ENCODE measurements at regions not wholly inside any gene's neighbourhood (a gene's known extent, or its start where the extent isn't known, plus 50 kb on each side); places are given as distances from the start of the nearest gene placed in this dataset.

DNA sequence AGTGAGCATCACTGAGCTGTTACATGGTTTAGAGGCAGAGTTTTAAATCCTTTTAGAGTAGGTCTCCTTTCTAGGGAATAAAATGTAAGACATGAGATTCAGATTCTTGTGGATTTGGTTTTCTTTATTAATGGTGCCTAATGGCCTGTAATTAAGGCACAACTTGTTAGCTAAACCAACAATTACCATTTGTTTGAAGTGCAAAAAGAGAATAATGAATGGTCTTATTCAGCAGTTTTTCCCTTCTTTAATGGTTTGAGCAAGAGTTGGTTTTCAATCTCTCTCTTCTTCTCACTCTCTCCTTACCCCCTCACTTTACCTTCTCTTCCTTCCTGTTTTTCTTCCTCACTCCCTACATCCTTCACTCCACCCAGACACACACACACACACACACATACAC is 312.2 kb upstream of the TRIB2 start:
- DNase-seq (ENCODE audit: insufficient read length, low spot score) (no peak), FAIRE-seq (no peak)
- TF ChIP-seq SPI1 (IDR thresholded peaks at IDR 0.05; ENCODE audit: low read depth, low read length), result no peak
- TF ChIP-seq POLR2A (IDR thresholded peaks at IDR 0.05; ENCODE audit: low read depth, low read length), result no peak
- TF ChIP-seq TAF1 (IDR thresholded peaks at IDR 0.05; ENCODE audit: low read depth, low read length), result no peak
- TF ChIP-seq POU2F2 (IDR thresholded peaks at IDR 0.05; ENCODE audit: low read depth, low read length), result no peak
- TF ChIP-seq POLR2AphosphoS5 (IDR thresholded peaks at IDR 0.05; ENCODE audit: low read depth, low read length), result no peak
- no peak for TF ChIP-seq PAX5 (IDR thresholded peaks at IDR 0.05; ENCODE audit: insufficient read depth, low read length, severe bottlenecking)

DNA sequence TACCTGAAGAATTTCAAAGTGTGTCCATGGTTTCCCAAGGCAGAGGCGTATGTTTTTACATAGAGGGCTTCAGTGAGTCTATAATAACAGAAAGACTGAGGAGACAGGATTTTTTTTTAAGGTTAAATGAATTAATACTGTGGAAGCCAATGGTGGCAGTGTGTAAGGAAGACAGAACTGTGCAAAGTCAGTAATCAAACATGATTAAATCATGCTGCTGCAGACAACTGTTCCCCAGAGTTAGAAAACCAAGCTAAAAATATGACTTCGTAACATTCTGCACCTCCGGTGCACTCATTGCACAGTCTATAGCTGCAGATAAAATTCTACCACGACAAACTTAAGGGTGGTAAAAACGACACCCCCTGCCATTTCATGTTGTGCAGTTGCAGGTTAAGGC is 309.6 kb upstream of the TRIB2 start:
- FAIRE-seq, result no peak
- TF ChIP-seq POLR2A (IDR thresholded peaks at IDR 0.05; ENCODE audit: low read depth, low read length), result no peak
- no peak for TF ChIP-seq POLR2AphosphoS5 (IDR thresholded peaks at IDR 0.05; ENCODE audit: low read depth, low read length)
- TF ChIP-seq SPI1 (IDR thresholded peaks at IDR 0.05; ENCODE audit: low read depth, low read length), result no peak
- TF ChIP-seq PAX5 (IDR thresholded peaks at IDR 0.05; ENCODE audit: insufficient read depth, low read length, severe bottlenecking), result no peak
- TF ChIP-seq TAF1 (IDR thresholded peaks at IDR 0.05; ENCODE audit: low read depth, low read length), result no peak
- no peak for TF ChIP-seq POU2F2 (IDR thresholded peaks at IDR 0.05; ENCODE audit: low read depth, low read length)

DNA sequence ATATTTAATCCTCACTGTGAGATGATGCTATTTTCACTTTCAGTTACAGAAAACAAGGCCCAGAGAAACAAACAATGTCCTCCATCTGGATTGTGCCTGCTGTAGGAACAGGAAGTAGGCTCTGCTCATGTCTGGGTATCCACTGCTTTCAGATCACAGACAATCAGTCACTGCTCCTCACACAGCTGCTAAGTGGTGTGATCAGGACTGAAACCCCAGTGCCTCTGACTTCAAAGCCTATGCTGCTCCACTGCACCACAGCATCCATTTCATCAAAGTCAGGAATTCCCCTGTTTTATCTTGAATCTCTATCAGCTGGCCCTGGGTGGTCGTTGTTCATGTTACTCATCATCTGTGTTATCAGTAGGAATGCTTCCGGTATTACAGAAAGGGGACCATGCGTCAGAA is 303.8 kb upstream of the TRIB2 start:
- TF ChIP-seq PAX5 (IDR thresholded peaks at IDR 0.05; ENCODE audit: insufficient read depth, low read length, severe bottlenecking), result peak; percentile 48
- TF ChIP-seq TAF1 (IDR thresholded peaks at IDR 0.05; ENCODE audit: low read depth, low read length), result no peak
- peak; percentile 59 for TF ChIP-seq SPI1 (IDR thresholded peaks at IDR 0.05; ENCODE audit: low read depth, low read length)
- no peak for TF ChIP-seq POU2F2 (IDR thresholded peaks at IDR 0.05; ENCODE audit: low read depth, low read length)
- FAIRE-seq (peak; percentile 55), DNase-seq (ENCODE audit: insufficient read length, low spot score) (peak; percentile 25)

More for the DNA sequence above, 309.6 kb upstream of the TRIB2 start:
- no peak for DNase-seq (ENCODE audit: insufficient read length, low spot score)

DNA sequence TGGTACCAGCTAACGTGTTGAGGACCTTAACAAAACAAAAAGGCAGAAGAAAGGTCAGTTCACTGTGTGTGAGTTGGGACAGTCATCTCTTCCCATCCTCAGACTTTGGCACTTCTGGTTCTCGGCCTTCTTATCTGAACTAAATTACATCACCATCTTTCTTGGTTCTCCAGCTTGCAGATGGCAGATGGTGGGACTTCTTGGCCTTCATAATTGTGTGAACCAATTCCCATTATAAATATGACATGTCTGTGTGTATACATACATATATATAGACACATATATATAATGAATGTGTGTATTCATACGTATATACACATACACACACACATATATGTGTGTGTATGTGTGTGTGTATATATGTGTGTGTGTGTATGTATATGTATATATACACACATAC is 301.2 kb upstream of the TRIB2 start:
- no peak for TF ChIP-seq POU2F2 (IDR thresholded peaks at IDR 0.05; ENCODE audit: low read depth, low read length)
- TF ChIP-seq POLR2A (IDR thresholded peaks at IDR 0.05; ENCODE audit: low read depth, low read length), result no peak
- no peak for TF ChIP-seq PAX5 (IDR thresholded peaks at IDR 0.05; ENCODE audit: insufficient read depth, low read length, severe bottlenecking)
- TF ChIP-seq POLR2AphosphoS5 (IDR thresholded peaks at IDR 0.05; ENCODE audit: low read depth, low read length), result no peak
- TF ChIP-seq TAF1 (IDR thresholded peaks at IDR 0.05; ENCODE audit: low read depth, low read length), result no peak
- no peak for TF ChIP-seq SPI1 (IDR thresholded peaks at IDR 0.05; ENCODE audit: low read depth, low read length)
- DNase-seq (ENCODE audit: insufficient read length, low spot score) (no peak), FAIRE-seq (no peak)

DNA sequence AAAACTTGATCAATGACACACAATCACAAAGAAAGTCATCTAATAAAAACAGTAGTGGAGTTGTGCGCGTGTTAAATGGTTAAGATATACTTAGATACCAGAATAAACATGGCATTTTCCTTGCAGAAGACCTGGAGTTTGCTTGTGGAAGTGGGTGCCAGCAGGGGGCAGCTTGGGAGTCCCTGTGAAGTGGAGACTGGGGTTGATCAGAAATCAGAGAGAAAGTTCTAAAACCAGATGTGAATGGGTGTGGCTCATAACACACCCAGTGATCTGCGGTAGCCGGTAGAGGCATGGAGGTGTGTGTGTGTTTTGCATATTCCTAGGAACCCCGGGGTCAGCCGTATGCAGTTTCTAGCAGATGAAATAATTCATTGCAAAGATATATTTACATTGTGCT is 300.1 kb upstream of the TRIB2 start:
- no peak for DNase-seq (ENCODE audit: insufficient read length, low spot score)

DNA sequence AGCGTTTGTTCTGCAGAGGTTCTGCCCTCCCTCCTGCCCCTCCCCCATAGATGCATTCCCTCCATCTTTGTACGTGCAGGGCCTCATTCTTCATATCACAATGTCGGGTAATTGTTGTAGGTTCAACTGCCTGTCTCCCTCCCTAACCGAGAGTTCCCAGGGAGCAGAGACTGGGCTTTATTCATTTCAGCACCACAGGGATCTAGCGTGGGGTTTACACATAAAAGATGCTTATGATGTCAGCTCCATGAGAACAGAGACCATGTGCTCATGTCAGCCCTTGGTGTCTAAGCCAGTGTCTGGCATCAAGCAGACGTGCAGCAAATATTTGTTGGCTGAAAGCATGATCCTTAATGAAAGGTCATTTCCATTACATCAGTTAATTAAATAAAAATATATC is 298.9 kb upstream of the TRIB2 start:
- FAIRE-seq (no peak), DNase-seq (ENCODE audit: insufficient read length, low spot score) (no peak)
- TF ChIP-seq POLR2A (IDR thresholded peaks at IDR 0.05; ENCODE audit: low read depth, low read length) (no peak), POLR2AphosphoS5 (IDR thresholded peaks at IDR 0.05; ENCODE audit: low read depth, low read length) (no peak), SPI1 (IDR thresholded peaks at IDR 0.05; ENCODE audit: low read depth, low read length) (no peak), POU2F2 (IDR thresholded peaks at IDR 0.05; ENCODE audit: low read depth, low read length) (no peak), PAX5 (IDR thresholded peaks at IDR 0.05; ENCODE audit: insufficient read depth, low read length, severe bottlenecking) (no peak)

More for the DNA sequence above, 300.1 kb upstream of the TRIB2 start:
- no peak for FAIRE-seq
- TF ChIP-seq TAF1 (IDR thresholded peaks at IDR 0.05; ENCODE audit: low read depth, low read length) (no peak), POLR2A (IDR thresholded peaks at IDR 0.05; ENCODE audit: low read depth, low read length) (no peak), SPI1 (IDR thresholded peaks at IDR 0.05; ENCODE audit: low read depth, low read length) (no peak), PAX5 (IDR thresholded peaks at IDR 0.05; ENCODE audit: insufficient read depth, low read length, severe bottlenecking) (no peak), POU2F2 (IDR thresholded peaks at IDR 0.05; ENCODE audit: low read depth, low read length) (no peak), POLR2AphosphoS5 (IDR thresholded peaks at IDR 0.05; ENCODE audit: low read depth, low read length) (no peak)

DNA sequence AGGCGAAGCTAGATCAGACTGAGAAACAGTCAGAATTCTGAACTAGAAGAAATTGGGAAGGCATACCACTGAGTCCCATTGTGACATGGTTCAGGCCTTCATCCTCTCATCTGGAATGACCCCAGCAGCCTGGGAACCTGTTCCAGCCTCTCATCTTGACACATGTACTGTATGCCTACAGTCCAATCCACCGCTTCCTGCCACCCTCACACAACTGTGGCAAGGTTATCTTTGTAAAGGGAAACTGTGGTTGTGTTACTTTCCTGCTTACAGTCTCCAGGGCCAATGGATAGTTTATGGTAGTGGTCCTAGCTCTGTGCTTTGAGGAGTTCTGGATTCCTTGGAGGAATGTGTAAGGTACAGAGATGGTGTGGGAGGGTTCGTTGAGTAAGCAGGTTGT is 296.9 kb upstream of the TRIB2 start:
- no peak for TF ChIP-seq PAX5 (IDR thresholded peaks at IDR 0.05; ENCODE audit: insufficient read depth, low read length, severe bottlenecking)
- TF ChIP-seq SPI1 (IDR thresholded peaks at IDR 0.05; ENCODE audit: low read depth, low read length), result no peak
- no peak for TF ChIP-seq TAF1 (IDR thresholded peaks at IDR 0.05; ENCODE audit: low read depth, low read length)
- TF ChIP-seq POU2F2 (IDR thresholded peaks at IDR 0.05; ENCODE audit: low read depth, low read length), result no peak
- TF ChIP-seq POLR2A (IDR thresholded peaks at IDR 0.05; ENCODE audit: low read depth, low read length), result no peak
- no peak for TF ChIP-seq POLR2AphosphoS5 (IDR thresholded peaks at IDR 0.05; ENCODE audit: low read depth, low read length)
- FAIRE-seq, result no peak
- DNase-seq (ENCODE audit: insufficient read length, low spot score), result no peak

DNA sequence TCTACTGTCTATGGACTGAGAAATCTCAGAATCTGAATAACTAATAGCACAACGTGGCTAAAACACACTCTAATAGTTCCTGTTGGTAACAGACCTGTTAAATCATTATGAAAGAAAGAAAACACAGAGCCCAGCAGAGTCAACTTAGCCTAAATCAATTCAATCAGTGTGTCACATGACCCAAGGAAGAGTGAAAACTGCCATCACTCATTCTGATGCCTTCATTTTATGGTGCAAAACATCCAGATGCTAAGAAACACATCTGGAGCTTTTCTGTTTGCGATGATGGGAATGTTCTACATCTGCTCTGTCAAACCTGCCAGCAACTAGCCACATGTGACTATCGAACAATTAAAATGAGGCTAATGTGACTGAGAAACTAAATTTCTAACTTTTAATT is 295.7 kb upstream of the TRIB2 start:
- DNase-seq (ENCODE audit: insufficient read length, low spot score), result no peak
- FAIRE-seq, result no peak
- TF ChIP-seq POLR2AphosphoS5 (IDR thresholded peaks at IDR 0.05; ENCODE audit: low read depth, low read length), result no peak
- TF ChIP-seq SPI1 (IDR thresholded peaks at IDR 0.05; ENCODE audit: low read depth, low read length), result no peak
- TF ChIP-seq POU2F2 (IDR thresholded peaks at IDR 0.05; ENCODE audit: low read depth, low read length), result no peak
- TF ChIP-seq PAX5 (IDR thresholded peaks at IDR 0.05; ENCODE audit: insufficient read depth, low read length, severe bottlenecking), result no peak
- no peak for TF ChIP-seq TAF1 (IDR thresholded peaks at IDR 0.05; ENCODE audit: low read depth, low read length)
- no peak for TF ChIP-seq POLR2A (IDR thresholded peaks at IDR 0.05; ENCODE audit: low read depth, low read length)

DNA sequence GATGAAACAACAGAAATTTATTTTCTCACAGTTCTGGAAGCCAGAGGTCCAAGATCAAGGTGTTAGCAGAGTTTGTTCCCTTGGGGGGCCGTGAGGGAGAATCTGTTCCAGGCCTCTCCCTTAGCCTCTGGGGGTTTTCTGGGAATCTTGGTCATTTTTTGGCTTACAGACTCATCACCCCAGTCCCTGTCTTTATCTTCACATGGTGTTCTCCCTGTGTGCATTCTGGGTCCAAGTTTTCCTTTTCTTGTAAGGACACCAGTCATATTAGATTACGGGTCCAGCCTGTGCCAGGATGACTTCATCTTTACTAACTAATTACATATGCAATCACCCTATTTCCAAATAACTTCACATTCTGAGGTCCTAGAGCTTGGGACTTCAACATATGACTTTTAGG is 292.5 kb upstream of the TRIB2 start:
- FAIRE-seq (no peak), DNase-seq (ENCODE audit: insufficient read length, low spot score) (no peak)
- TF ChIP-seq SPI1 (IDR thresholded peaks at IDR 0.05; ENCODE audit: low read depth, low read length) (no peak), TAF1 (IDR thresholded peaks at IDR 0.05; ENCODE audit: low read depth, low read length) (no peak), POLR2A (IDR thresholded peaks at IDR 0.05; ENCODE audit: low read depth, low read length) (no peak), POU2F2 (IDR thresholded peaks at IDR 0.05; ENCODE audit: low read depth, low read length) (no peak), PAX5 (IDR thresholded peaks at IDR 0.05; ENCODE audit: insufficient read depth, low read length, severe bottlenecking) (no peak), POLR2AphosphoS5 (IDR thresholded peaks at IDR 0.05; ENCODE audit: low read depth, low read length) (no peak)

DNA sequence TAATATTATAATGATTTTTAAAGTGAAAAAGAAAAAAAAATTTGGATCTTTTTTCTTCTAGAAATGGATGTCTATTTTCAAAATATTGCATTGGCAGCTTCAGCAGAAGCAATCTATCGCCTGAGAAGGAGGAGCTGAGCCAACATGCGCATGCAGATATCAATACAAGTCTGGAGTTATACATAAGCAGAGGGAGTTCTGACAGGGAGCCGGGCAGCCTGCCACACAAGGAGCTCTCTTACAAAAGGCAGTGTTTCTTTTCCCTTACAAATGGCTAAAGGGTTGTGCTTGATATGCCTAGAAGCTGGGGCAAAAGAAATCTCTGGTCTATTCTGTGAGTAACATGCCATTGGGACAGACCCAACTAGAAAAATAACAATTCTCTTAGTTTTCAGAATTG is 291.9 kb upstream of the TRIB2 start:
- DNase-seq (ENCODE audit: insufficient read length, low spot score) (no peak), FAIRE-seq (no peak)
- TF ChIP-seq PAX5 (IDR thresholded peaks at IDR 0.05; ENCODE audit: insufficient read depth, low read length, severe bottlenecking) (no peak), TAF1 (IDR thresholded peaks at IDR 0.05; ENCODE audit: low read depth, low read length) (no peak), SPI1 (IDR thresholded peaks at IDR 0.05; ENCODE audit: low read depth, low read length) (no peak), POU2F2 (IDR thresholded peaks at IDR 0.05; ENCODE audit: low read depth, low read length) (no peak), POLR2A (IDR thresholded peaks at IDR 0.05; ENCODE audit: low read depth, low read length) (no peak), POLR2AphosphoS5 (IDR thresholded peaks at IDR 0.05; ENCODE audit: low read depth, low read length) (no peak)
